ENCODE measurements at regions not wholly inside any gene's neighbourhood (a gene's known extent, or its start where the extent isn't known, plus 50 kb on each side); places are given as distances from the start of the nearest gene placed in this dataset.

GRCh38 chr6:138688580-138688979 is 85.0 kb upstream of the CCDC28A start:
- Histone ChIP-seq H3K4me3 (replicated peaks; ENCODE audit: low read depth, low read length) (no peak overlapping the region), H3K36me3 (ENCODE audit: control insufficient read depth, insufficient read depth, low read length) (no peaks in the 10 kb centered on the region), H3K27me3 (replicated peaks; ENCODE audit: control insufficient read depth, insufficient read depth, low read length) (peaks cover 2% of the 10 kb centered on the region; the same call in 1 of the 2 replicates)
- no peak for DNase-seq (ENCODE audit: extremely low read depth, insufficient read length)
- TF ChIP-seq, protein P1, sequence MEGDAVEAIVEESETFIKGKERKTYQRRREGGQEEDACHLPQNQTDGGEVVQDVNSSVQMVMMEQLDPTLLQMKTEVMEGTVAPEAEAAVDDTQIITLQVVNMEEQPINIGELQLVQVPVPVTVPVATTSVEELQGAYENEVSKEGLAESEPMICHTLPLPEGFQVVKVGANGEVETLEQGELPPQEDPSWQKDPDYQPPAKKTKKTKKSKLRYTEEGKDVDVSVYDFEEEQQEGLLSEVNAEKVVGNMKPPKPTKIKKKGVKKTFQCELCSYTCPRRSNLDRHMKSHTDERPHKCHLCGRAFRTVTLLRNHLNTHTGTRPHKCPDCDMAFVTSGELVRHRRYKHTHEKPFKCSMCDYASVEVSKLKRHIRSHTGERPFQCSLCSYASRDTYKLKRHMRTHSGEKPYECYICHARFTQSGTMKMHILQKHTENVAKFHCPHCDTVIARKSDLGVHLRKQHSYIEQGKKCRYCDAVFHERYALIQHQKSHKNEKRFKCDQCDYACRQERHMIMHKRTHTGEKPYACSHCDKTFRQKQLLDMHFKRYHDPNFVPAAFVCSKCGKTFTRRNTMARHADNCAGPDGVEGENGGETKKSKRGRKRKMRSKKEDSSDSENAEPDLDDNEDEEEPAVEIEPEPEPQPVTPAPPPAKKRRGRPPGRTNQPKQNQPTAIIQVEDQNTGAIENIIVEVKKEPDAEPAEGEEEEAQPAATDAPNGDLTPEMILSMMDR (IDR thresholded peaks at IDR 0.05; ENCODE audit: insufficient read depth, low read length, poor library complexity, severe bottlenecking) = no peak

- H3K4me3 ChIP-seq (replicated peaks; ENCODE audit: low read depth, low read length) = no peak overlapping the region
- H3K27me3 ChIP-seq (replicated peaks; ENCODE audit: control insufficient read depth, insufficient read depth, low read length) = peaks cover 2% of the 10 kb centered on the region; the same call in 1 of the 2 replicates
- TF ChIP-seq, protein P1 (IDR thresholded peaks at IDR 0.05; ENCODE audit: insufficient read depth, low read length, poor library complexity, severe bottlenecking) = no peak
- no peak for DNase-seq (ENCODE audit: extremely low read depth, insufficient read length)
- H3K36me3 ChIP-seq (ENCODE audit: control insufficient read depth, insufficient read depth, low read length) = no peaks in the 10 kb centered on the region
These were observed 83.7 kb upstream of the CCDC28A start for GRCh38 chr6:138689849-138690248.

- DNase-seq (ENCODE audit: extremely low read depth, insufficient read length) = no peak
- Histone ChIP-seq H3K27me3 (replicated peaks; ENCODE audit: control insufficient read depth, insufficient read depth, low read length) (peaks cover 2% of the 10 kb centered on the region), H3K36me3 (ENCODE audit: control insufficient read depth, insufficient read depth, low read length) (no peaks in the 10 kb centered on the region), H3K4me3 (replicated peaks; ENCODE audit: low read depth, low read length) (no peak overlapping the region)
- TF ChIP-seq, protein P1 (IDR thresholded peaks at IDR 0.05; ENCODE audit: insufficient read depth, low read length, poor library complexity, severe bottlenecking) = no peak
These were observed 82.5 kb upstream of the CCDC28A start for GRCh38 chr6:138690975-138691594.

DNA sequence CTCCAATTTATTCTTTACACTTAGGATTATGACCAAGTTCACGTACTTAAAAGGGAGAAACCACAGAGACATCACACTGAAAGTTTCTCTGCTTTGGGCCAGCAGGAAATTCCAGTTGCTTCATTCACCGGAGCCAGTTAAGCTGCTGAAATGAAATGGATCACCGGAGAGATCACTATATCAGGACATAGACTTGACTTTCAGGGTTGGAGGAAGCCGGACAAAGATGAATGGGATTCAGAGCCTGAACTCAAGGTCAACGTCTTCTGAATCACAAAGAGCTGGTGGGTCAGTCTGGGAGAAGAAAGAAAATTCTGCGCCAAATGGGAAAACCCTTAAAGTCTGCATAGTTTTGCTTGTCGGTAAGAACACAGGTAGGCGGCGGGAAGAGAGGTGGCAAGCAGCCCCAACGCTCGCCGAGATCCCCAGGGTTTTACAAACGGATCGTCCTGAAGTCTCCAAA is 81.9 kb upstream of the CCDC28A start:
- DNase-seq (ENCODE audit: extremely low read depth, insufficient read length) = no peak
- H3K27me3 ChIP-seq (replicated peaks; ENCODE audit: control insufficient read depth, insufficient read depth, low read length) = peaks cover 2% of the 10 kb centered on the region
- TF ChIP-seq, protein P1 (IDR thresholded peaks at IDR 0.05; ENCODE audit: insufficient read depth, low read length, poor library complexity, severe bottlenecking) = no peak
- H3K4me3 ChIP-seq (replicated peaks; ENCODE audit: low read depth, low read length) = no peak overlapping the region
- no peaks in the 10 kb centered on the region for H3K36me3 ChIP-seq (ENCODE audit: control insufficient read depth, insufficient read depth, low read length)

- DNase-seq (ENCODE audit: extremely low read depth, insufficient read length) = peak; percentile 66
- peaks cover 2% of the 10 kb centered on the region for H3K27me3 ChIP-seq (replicated peaks; ENCODE audit: control insufficient read depth, insufficient read depth, low read length)
- TF ChIP-seq, protein P1 (IDR thresholded peaks at IDR 0.05; ENCODE audit: insufficient read depth, low read length, poor library complexity, severe bottlenecking) = peak; percentile 35
- peak overlapping the region; percentile 65 for H3K4me3 ChIP-seq (replicated peaks; ENCODE audit: low read depth, low read length)
- no peaks in the 10 kb centered on the region for H3K36me3 ChIP-seq (ENCODE audit: control insufficient read depth, insufficient read depth, low read length)
These were observed 81.3 kb upstream of the CCDC28A start for GRCh38 chr6:138692058-138692977.

Data from GM06990 (cell line).